Retinal pigment epithelial cell (primary cell): ENCODE measurements at regions not wholly inside any gene's neighbourhood (a gene's known extent, or its start where the extent isn't known, plus 50 kb on each side); places are given as distances from the start of the nearest gene placed in this dataset.

Experiments
- DNase-seq: peaks from one replicate; pipeline ENCODE4 v3.0.0-alpha.2; 2010; ENCODE audit warnings: low read depth
- H3K4me3 ChIP-seq: 2 replicates; pipeline ENCODE4 v1.5.1; 2011; ENCODE audit warnings: mild to moderate bottlenecking, low read length, control low read depth, moderate library complexity
- TF ChIP-seq, protein P1 (sequence below): conservative IDR thresholded peaks from 2 replicates; pipeline ENCODE4 v1.5.1; 2011; ENCODE audit warnings: low read depth, low read length, control low read depth, inconsistent platforms

DNA sequence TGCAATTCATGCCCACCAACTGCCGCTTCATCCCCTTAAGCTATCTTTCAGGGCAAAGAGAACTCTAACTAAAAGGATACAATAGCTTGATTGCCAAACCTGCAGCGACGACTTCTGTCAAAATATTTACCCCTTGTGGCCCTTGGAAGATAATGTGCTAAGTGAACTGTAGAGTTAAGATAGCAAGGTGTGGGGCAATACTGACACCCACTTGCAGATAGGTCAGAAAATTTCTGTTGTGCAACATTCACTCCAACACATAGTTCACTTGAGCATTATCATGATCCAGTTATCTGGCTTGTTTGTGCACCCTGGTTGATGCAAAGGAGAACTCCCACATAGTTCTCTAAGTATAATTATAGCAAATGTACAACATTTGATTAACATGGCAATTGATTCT, 55.6 kb downstream of the RHOXF2B start:
- DNase-seq, result no peak
- H3K4me3 ChIP-seq, result no peak overlapping the region
- TF ChIP-seq, protein P1, sequence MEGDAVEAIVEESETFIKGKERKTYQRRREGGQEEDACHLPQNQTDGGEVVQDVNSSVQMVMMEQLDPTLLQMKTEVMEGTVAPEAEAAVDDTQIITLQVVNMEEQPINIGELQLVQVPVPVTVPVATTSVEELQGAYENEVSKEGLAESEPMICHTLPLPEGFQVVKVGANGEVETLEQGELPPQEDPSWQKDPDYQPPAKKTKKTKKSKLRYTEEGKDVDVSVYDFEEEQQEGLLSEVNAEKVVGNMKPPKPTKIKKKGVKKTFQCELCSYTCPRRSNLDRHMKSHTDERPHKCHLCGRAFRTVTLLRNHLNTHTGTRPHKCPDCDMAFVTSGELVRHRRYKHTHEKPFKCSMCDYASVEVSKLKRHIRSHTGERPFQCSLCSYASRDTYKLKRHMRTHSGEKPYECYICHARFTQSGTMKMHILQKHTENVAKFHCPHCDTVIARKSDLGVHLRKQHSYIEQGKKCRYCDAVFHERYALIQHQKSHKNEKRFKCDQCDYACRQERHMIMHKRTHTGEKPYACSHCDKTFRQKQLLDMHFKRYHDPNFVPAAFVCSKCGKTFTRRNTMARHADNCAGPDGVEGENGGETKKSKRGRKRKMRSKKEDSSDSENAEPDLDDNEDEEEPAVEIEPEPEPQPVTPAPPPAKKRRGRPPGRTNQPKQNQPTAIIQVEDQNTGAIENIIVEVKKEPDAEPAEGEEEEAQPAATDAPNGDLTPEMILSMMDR, result no peak

- H3K4me3 ChIP-seq, result no peak overlapping the region
- TF ChIP-seq, protein P1, result no peak
- DNase-seq, result no peak
Observed at GRCh38 chrX:120020305-120020704, 57.2 kb downstream of the RHOXF2B start.

DNA sequence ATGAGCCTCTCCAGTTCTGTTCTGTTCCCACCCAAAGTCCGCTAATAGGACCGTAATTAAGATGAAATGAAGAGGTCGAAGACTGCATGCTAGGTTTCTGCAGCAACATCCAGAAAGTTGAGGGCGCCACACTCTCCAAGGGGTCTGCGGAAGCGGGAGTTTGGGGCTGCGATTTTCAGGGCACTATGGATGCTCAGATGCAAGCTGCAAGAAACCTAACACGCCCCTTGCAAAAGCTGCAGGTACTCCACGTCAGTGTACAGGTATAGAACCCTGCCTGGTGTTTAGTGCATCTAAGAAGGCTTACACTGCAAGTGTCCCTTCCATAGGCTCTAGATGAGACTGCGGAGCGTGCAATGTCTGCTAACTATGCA, 61.4 kb downstream of the RHOXF2B start:
- H3K4me3 ChIP-seq, result no peak overlapping the region
- TF ChIP-seq, protein P1, result no peak
- DNase-seq, result no peak

DNA sequence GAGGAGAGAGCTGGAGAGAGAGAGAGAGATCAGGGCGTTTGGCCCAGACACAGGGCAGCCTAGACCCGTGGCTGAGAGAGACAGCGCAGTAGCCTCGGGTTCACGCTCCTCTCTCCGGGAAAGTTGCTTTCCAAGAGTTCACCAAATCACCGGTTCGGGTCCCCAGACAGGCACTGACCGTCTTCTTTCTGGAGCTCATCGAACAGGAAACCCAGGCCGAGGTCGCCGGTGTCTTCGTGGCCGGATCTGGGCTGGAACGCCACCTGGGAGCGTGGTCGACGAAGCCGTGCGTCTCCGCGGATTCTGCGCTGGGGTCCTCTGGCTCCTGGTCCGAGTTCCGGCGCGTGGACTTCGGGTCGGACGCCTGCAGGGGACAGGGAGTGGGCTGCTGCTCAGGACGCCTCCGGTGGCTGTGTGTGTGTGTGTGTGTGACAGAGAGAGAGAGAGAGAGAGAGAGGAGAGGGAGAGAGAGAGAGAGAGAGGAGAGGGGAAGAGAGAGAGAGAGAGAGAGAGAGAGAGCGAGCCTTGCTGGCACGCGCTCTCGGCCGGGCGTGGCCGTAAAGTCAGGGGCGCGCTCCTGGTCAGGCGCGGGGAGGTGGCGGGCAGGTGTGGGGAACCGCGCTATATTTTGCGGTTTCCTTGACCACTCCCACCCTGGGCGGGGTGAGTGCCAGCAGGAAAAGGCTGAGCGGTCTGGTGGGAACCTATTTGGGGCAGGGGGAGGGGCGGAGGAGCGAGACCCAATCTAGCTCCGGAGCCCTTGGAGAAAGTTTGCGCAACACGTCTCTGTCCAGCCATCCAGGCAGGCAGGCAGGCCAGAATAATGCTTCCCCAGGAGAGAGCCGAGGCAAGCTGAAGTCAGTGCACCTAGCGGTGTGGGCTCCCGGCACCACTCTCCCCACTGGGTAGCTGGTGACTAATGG, 62.1 kb downstream of the RHOXF2B start:
- TF ChIP-seq, protein P1, result no peak
- no peak for DNase-seq
- peak overlapping the region; percentile 8 for H3K4me3 ChIP-seq

DNA sequence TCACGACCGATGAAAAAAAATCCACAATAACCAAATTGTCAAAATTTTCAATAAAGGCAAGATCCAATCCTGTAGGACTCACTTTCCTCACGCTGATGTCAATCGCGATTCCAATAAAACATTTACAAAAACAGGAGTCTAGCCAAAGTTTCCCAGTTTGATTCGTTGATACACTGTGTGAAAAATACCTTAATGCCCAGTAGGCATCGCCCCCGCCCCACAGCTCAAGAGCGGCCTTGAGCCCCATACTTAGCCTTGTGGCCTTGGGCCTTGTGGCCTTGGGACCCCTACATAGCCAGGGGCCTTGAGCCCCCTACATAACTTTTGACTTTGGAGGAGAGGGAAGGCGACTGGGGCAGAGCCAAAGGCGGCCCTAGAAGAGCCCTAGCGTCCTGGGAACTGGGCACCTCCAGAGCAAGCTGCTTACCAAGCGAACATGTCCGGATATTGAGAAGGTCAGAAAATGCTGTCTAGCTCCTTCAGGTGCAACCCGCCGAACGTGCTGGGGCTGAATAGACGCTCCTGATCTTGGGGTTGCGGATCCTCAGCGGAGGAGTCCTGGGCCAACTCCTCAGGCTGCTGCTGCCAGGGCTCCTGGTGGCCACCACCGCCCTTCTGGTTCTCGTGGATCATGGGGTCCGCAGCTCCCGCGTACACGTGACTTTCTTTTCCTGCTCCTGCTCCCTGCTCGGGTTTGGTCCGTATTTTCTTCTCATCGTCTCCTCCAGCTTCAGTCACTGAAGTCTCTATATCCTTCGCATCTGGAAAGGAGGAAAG, 62.9 kb downstream of the RHOXF2B start:
- H3K4me3 ChIP-seq, result no peak overlapping the region
- TF ChIP-seq, protein P1, result no peak
- DNase-seq, result no peak

DNA sequence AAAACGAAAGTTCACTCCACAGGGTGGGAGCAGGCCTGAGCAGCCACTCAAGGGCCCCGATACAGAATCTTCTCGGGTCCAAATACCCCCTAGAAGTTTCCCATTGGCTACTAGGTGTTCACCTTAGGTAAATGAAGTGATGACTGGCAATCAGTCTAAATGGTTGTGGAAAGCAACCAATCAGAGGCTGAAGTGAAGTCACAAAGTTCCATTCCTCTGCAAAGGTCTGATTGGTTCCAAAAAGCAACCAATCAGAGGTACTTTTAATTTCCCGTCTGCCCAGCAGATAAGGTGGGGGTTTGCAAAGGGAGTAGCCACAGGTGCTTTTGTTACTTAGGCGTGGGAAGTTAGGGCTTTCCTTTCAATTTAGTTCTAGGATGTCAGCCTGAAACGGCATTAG, 58.2 kb upstream of the NKAP start:
- no peak overlapping the region for H3K4me3 ChIP-seq
- TF ChIP-seq, protein P1, result no peak
- no peak for DNase-seq
